PFSK-1 (cell line): ENCODE measurements at regions not wholly inside any gene's neighbourhood (a gene's known extent, or its start where the extent isn't known, plus 50 kb on each side); places are given as distances from the start of the nearest gene placed in this dataset.

Experiments used
- FOXP2 ChIP-seq: optimal IDR thresholded peaks from 2 replicates; pipeline ENCODE3; 2011; ENCODE audit warnings: borderline replicate concordance, control low read depth, inconsistent platforms; ENCODE audit not compliant: insufficient read depth; ENCODE audit errors: extremely low read length, extremely low read depth
- POLR2AphosphoS5 ChIP-seq: IDR thresholded peaks from 2 replicates; pipeline ENCODE4 v1.6.1; 2012; ENCODE audit warnings: low read depth, mild to moderate bottlenecking, control low read depth, low read length, moderate library complexity
- SIN3A ChIP-seq: IDR thresholded peaks from 2 replicates; pipeline ENCODE4 v1.6.1; 2012; ENCODE audit warnings: mild to moderate bottlenecking, low read length, moderate library complexity, borderline replicate concordance; ENCODE audit not compliant: insufficient read depth
- TAF1 ChIP-seq: IDR thresholded peaks from 2 replicates; pipeline ENCODE4 v1.6.1; 2012; ENCODE audit warnings: low read length, control low read depth, borderline replicate concordance; ENCODE audit not compliant: insufficient read depth
- TF ChIP-seq, protein P1 (sequence below), 2 experiments: IDR thresholded peaks; 2 replicates each; pipeline versions ENCODE4 v1.6.1 to v1.8.0; 2011 to 2012; ENCODE audit warnings: low read depth in 2 of 2, low read length in 2 of 2, control low read depth in 1 of 2, inconsistent platforms in 1 of 2, mild to moderate bottlenecking in 1 of 2, moderate library complexity in 1 of 2; ENCODE audit not compliant: insufficient read depth in 1 of 2

DNA sequence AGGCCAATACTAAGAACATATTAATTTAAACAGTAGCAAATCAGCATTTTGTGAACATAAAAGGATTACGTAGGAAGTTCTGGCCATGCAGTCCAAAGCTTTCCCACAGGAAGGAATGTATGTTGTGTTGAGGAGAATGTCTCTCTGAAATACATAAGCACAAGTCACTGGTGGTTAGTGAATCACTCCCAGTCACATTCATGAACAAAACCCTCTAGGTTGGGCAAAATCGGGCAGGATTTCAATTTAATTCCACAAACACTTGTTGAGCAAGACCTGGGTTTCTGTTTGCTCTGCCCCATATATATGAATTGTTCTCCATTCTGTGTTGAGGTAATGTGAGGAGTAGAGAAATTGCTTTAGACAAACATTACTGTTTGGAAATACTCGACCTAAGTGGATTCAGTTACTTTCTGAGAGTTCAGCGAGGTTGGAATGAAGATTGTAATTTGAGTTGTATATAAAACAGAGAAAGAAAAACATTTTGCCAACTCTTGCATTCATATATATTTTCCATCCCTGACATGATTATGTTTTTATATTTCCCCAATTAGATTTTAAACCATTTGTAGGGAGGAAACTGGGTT is 127.6 kb upstream of the RPS23 start:
- TF ChIP-seq SIN3A (no peak), POLR2AphosphoS5 (no peak), FOXP2 (no peak), TAF1 (no peak)
- TF ChIP-seq, protein P1, sequence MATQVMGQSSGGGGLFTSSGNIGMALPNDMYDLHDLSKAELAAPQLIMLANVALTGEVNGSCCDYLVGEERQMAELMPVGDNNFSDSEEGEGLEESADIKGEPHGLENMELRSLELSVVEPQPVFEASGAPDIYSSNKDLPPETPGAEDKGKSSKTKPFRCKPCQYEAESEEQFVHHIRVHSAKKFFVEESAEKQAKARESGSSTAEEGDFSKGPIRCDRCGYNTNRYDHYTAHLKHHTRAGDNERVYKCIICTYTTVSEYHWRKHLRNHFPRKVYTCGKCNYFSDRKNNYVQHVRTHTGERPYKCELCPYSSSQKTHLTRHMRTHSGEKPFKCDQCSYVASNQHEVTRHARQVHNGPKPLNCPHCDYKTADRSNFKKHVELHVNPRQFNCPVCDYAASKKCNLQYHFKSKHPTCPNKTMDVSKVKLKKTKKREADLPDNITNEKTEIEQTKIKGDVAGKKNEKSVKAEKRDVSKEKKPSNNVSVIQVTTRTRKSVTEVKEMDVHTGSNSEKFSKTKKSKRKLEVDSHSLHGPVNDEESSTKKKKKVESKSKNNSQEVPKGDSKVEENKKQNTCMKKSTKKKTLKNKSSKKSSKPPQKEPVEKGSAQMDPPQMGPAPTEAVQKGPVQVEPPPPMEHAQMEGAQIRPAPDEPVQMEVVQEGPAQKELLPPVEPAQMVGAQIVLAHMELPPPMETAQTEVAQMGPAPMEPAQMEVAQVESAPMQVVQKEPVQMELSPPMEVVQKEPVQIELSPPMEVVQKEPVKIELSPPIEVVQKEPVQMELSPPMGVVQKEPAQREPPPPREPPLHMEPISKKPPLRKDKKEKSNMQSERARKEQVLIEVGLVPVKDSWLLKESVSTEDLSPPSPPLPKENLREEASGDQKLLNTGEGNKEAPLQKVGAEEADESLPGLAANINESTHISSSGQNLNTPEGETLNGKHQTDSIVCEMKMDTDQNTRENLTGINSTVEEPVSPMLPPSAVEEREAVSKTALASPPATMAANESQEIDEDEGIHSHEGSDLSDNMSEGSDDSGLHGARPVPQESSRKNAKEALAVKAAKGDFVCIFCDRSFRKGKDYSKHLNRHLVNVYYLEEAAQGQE (IDR thresholded peaks at IDR 0.05; ENCODE audit: insufficient read depth in 1 of 2, low read depth in 2 of 2, low read length in 2 of 2) = no peak

DNA sequence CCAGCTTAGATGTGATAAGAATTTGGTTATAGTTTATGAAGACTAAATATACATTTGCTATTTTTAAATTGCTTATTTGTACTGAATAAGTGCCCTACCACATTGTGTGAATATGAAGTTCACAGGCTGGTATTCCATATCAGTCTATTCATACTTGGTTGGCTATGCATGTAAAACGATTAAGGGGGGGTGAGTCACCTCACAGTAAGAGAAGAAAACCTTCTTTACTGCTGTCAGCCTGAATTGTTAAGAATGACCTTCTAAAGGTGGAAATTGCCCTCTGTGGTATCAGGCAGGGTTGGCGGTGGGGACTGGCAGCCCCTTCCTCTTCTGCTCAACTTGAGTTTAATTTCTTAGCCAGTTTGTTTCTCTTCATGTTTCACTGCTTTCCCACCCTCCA is 127.0 kb upstream of the RPS23 start:
- TF ChIP-seq TAF1 (no peak), POLR2AphosphoS5 (no peak), FOXP2 (no peak), SIN3A (no peak)
- TF ChIP-seq, protein P1 (IDR thresholded peaks at IDR 0.05; ENCODE audit: insufficient read depth in 1 of 2, low read depth in 2 of 2, low read length in 2 of 2) = no peak

DNA sequence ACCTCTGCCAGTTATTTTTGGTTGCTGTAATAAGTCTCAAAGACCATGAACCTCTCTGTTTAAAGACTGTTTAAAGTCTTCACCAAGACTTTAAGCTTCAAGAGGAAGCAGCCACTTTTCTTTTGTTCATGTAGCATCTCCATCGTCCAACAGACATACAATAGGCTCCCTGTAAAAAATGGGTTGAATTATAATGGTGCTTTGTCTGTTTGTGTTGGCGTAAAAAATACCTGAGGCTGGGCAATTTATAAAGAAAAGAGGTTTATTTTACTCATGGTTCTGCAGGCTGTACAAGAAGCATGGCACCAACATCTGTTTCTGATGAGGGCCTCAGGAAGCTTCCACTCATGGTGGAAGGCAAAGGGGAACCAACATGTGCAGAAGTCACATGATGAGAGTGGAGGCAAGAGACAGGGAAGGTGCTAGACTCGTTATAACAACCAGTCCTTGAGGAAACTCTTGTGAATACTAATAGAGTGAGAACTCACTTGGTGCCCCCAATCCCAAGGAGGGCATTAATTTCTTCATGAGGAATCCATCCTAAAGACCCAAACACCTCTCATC is 126.3 kb upstream of the RPS23 start:
- TF ChIP-seq POLR2AphosphoS5 (no peak), TAF1 (no peak), FOXP2 (no peak), SIN3A (no peak)
- TF ChIP-seq, protein P1 (IDR thresholded peaks at IDR 0.05; ENCODE audit: insufficient read depth in 1 of 2, low read depth in 2 of 2, low read length in 2 of 2) = no peak

DNA sequence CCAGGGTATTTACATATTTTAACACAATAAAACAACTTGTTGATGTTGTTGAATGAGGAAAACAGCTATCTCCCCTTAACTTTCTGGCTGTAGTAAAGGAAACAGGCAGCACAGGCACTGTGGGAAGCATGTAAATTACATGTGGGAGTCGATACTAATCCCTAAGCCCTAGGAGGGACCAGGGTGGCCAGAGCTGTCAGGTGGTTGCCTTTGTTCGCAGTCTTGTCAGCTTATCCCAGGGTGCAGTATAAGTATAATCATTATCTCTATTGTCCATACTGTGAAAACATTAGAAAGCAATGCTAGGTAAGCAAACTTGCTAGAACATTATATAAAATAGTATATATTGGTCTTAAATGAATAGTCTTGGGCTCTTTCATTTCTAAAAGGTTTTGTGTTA is 125.6 kb upstream of the RPS23 start:
- TF ChIP-seq, protein P1 (IDR thresholded peaks at IDR 0.05; ENCODE audit: insufficient read depth in 1 of 2, low read depth in 2 of 2, low read length in 2 of 2) = no peak
- TF ChIP-seq SIN3A (no peak), FOXP2 (no peak), TAF1 (no peak), POLR2AphosphoS5 (no peak)
